ENCODE measurements at regions not wholly inside any gene's neighbourhood (a gene's known extent, or its start where the extent isn't known, plus 50 kb on each side); places are given as distances from the start of the nearest gene placed in this dataset.

DNA sequence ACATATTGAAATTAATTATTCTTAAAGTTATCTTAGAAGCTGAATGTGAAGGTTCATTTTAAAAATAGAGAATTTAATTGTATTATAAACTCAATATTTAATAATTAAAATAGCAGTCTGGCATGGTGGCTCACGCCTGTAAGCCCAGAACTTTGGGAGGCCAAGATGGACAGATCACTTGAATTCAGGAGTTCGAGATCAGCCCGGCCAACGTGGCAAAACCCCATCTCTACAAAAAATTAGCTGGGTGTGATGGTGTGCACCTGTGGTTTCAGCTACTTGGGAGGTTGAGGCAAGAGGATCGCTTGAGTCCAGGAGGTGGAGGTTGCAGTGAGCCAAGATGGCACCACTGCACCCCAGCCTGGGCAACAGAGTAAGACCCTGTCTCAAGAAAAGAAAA, 659.9 kb upstream of the AGA start:
- H3K27ac ChIP-seq (ENCODE audit: low read depth, low read length, poor library complexity, severe bottlenecking), result no peak overlapping the region
- no peaks in the 10 kb centered on the region for H3K36me3 ChIP-seq (ENCODE audit: insufficient read depth, low read length, poor library complexity, severe bottlenecking)
- no peaks in the 10 kb centered on the region for H3K4me1 ChIP-seq (ENCODE audit: insufficient read depth, low read length, poor library complexity, severe bottlenecking)
- DNase-seq (ENCODE audit: low spot score), result no peak
- H3K4me3 ChIP-seq (ENCODE audit: low read depth, low read length, poor library complexity, severe bottlenecking), result no peak overlapping the region
- ChIA-PET CTCF (no interaction called here), POLR2A (ENCODE audit: low non-redundant PET) (no interaction called here)
- TF ChIP-seq EZH2 (IDR thresholded peaks at IDR 0.05; ENCODE audit: borderline replicate concordance, low read depth, low read length, poor library complexity, severe bottlenecking), result no peak
- TF ChIP-seq, protein P1, sequence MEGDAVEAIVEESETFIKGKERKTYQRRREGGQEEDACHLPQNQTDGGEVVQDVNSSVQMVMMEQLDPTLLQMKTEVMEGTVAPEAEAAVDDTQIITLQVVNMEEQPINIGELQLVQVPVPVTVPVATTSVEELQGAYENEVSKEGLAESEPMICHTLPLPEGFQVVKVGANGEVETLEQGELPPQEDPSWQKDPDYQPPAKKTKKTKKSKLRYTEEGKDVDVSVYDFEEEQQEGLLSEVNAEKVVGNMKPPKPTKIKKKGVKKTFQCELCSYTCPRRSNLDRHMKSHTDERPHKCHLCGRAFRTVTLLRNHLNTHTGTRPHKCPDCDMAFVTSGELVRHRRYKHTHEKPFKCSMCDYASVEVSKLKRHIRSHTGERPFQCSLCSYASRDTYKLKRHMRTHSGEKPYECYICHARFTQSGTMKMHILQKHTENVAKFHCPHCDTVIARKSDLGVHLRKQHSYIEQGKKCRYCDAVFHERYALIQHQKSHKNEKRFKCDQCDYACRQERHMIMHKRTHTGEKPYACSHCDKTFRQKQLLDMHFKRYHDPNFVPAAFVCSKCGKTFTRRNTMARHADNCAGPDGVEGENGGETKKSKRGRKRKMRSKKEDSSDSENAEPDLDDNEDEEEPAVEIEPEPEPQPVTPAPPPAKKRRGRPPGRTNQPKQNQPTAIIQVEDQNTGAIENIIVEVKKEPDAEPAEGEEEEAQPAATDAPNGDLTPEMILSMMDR (conservative IDR thresholded peaks at IDR 0.05; ENCODE audit: low read depth, low read length), result no peak
- H3K9me3 ChIP-seq (ENCODE audit: low read depth, low read length, poor library complexity, severe bottlenecking), result peaks cover 7% of the 10 kb centered on the region
- intact Hi-C loops (cut with micrococcal nuclease; ENCODE audit: unreplicated experiment), result no loop called here
- BruUV-seq (replicated peaks), result no TSS peak
- H3K27me3 ChIP-seq (replicated peaks; ENCODE audit: insufficient read depth, low read depth, low read length, poor library complexity), result no peaks in the 10 kb centered on the region

DNA sequence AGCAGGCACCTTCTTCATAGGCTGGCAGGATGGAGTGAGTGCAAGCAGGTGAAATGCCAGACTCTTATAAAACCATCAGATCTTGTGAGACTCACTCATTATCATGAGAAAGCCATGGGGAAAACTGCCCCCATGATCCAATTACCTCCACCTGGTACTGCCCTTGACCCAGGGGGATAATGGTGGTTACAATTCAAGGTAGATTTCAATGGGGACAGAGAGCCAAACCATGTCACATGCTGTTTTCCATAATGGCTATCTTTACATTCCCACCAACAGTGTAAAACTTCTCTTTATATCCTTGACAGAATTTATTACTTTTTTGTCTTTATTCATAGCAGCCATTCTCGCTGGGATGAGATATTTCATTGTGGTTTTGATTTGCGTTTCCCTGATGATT, 663.0 kb upstream of the AGA start:
- H3K36me3 ChIP-seq (ENCODE audit: insufficient read depth, low read length, poor library complexity, severe bottlenecking), result no peaks in the 10 kb centered on the region
- TF ChIP-seq EZH2 (IDR thresholded peaks at IDR 0.05; ENCODE audit: borderline replicate concordance, low read depth, low read length, poor library complexity, severe bottlenecking), result no peak
- TF ChIP-seq, protein P1 (conservative IDR thresholded peaks at IDR 0.05; ENCODE audit: low read depth, low read length), result no peak
- CTCF ChIA-PET, result no interaction called here
- H3K4me3 ChIP-seq (ENCODE audit: low read depth, low read length, poor library complexity, severe bottlenecking), result no peak overlapping the region
- no peak for DNase-seq (ENCODE audit: low spot score)
- no TSS peak for BruUV-seq (replicated peaks)
- POLR2A ChIA-PET (ENCODE audit: low non-redundant PET), result no interaction called here
- no peaks in the 10 kb centered on the region for H3K27me3 ChIP-seq (replicated peaks; ENCODE audit: insufficient read depth, low read depth, low read length, poor library complexity)
- no peaks in the 10 kb centered on the region for H3K4me1 ChIP-seq (ENCODE audit: insufficient read depth, low read length, poor library complexity, severe bottlenecking)
- H3K27ac ChIP-seq (ENCODE audit: low read depth, low read length, poor library complexity, severe bottlenecking), result no peak overlapping the region
- peaks cover 8% of the 10 kb centered on the region for H3K9me3 ChIP-seq (ENCODE audit: low read depth, low read length, poor library complexity, severe bottlenecking)
- intact Hi-C loops (cut with micrococcal nuclease; ENCODE audit: unreplicated experiment), result no loop called here

DNA sequence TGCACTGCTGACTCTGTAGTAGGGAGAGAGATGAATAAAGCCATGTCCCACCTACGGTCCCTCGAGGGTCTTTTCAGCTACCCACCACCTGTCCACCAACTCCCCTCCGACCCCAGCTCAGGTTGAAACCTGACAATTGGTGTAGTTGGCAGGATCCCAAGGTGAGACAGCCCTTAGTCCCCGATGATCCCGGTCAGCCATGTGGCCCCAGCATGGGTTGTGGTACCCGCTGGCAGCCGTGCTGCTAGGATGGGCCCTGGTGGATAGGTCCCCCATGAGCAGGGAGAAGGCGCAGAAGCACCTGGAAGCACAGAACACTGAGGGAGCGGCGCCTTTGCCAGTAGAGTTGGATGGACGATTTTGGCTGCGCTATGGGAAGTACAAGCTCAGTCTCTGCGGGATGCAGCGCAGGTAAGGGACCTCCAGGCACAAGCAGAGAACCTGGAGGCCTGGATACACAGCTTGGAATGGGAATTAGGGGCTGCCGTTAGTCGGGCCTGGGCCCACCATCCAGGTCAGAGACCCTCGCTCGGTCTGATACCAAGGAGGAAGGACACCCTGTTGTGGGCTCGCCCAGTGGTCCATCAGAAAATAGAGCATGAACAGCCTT, 694.6 kb upstream of the AGA start:
- Histone ChIP-seq H3K36me3 (ENCODE audit: insufficient read depth, low read length, poor library complexity, severe bottlenecking) (no peaks in the 10 kb centered on the region), H3K27ac (ENCODE audit: low read depth, low read length, poor library complexity, severe bottlenecking) (no peak overlapping the region), H3K9me3 (ENCODE audit: low read depth, low read length, poor library complexity, severe bottlenecking) (no peaks in the 10 kb centered on the region), H3K4me3 (ENCODE audit: low read depth, low read length, poor library complexity, severe bottlenecking) (no peak overlapping the region), H3K27me3 (replicated peaks; ENCODE audit: insufficient read depth, low read depth, low read length, poor library complexity) (no peaks in the 10 kb centered on the region), H3K4me1 (ENCODE audit: insufficient read depth, low read length, poor library complexity, severe bottlenecking) (no peaks in the 10 kb centered on the region)
- no peak for DNase-seq (ENCODE audit: low spot score)
- BruUV-seq (replicated peaks), result no TSS peak
- CTCF ChIA-PET, result no interaction called here
- intact Hi-C loops (cut with micrococcal nuclease; ENCODE audit: unreplicated experiment), result no loop called here
- TF ChIP-seq, protein P1 (conservative IDR thresholded peaks at IDR 0.05; ENCODE audit: low read depth, low read length), result no peak
- TF ChIP-seq EZH2 (IDR thresholded peaks at IDR 0.05; ENCODE audit: borderline replicate concordance, low read depth, low read length, poor library complexity, severe bottlenecking), result no peak
- POLR2A ChIA-PET (ENCODE audit: low non-redundant PET), result no interaction called here
